Fibroblast of skin of back (primary cell): ENCODE measurements at regions not wholly inside any gene's neighbourhood (a gene's known extent, or its start where the extent isn't known, plus 50 kb on each side); places are given as distances from the start of the nearest gene placed in this dataset.

Experiments used
- DNase-seq: peaks from one replicate; pipeline ENCODE4 v3.0.0-alpha.2; 2013

DNA sequence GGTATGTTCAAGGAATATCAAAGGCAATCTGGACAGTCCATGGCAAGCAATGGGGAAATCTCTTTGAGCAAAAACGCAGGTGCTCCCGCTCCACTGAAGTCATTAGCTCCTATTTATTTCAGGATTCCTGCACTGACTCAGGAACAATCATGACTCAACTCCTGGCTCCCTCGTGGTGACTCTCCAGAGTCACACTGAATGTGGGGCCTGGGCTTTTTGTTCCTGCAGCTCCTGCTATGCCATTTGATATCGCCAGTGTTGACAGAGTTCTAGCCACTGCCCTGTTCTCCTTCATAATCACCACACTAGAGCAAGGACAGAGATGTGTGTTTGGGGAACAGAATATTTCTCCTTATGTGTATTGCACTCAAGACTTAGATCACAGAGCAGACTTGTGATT, 187.2 kb upstream of the ZNF462 start:
- DNase-seq, result no peak

DNA sequence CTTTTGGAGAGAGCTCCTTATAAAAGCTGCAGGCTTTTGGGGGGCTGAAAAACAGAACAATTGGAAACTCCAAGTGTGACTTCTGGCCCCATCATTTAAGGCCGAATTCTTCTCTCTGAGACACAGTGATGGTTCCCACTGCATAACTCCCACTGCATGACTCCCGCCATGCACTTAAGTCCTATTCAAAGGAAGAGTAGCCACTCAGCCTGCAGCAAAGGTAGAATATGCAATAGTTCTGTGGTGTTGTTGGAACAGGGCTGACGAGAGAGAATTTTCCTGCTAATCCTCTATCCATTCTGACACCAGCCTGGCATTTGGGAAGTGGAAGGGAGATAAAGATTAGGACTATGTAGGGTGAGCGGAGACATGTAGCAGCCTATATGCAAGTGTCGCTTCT, 185.6 kb upstream of the ZNF462 start:
- DNase-seq, result no peak

DNA sequence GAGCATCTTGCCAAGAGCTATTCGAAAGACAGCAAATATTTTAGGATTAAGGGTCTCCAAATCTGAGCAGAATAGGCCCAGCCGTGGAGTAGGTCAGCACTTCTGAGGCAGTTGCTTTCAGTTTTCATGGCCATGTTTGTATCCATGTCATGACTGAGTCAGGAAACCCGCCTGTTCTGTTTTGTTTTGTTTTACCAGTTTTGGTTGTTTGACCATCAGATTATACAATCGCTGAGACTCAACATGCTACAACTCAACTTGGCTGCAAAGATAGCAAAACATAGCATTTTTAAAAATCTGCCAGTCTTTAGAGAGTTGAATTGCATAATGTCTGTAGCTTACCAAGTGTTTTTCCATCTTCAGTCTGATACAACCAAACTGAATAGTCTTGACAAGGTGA, 185.1 kb upstream of the ZNF462 start:
- no peak for DNase-seq

DNA sequence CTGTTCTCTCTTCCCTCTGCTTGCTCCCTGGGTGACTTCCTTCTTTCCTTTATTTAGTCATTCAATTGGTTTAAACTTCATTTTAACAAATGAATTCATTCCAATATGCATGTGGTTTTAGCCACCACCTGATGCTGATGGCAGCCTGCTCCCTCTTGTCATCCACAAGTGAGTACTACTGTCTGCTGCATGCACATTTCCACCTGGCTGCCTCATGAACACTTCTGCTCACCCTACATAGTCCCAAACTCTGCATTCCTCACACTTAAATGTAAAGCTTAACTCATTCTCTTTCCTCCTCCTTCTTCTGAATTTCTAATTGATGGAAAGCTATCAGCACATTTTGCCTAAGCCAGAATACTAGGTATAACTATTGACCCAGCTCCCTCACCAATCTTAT, 184.7 kb upstream of the ZNF462 start:
- no peak for DNase-seq

DNA sequence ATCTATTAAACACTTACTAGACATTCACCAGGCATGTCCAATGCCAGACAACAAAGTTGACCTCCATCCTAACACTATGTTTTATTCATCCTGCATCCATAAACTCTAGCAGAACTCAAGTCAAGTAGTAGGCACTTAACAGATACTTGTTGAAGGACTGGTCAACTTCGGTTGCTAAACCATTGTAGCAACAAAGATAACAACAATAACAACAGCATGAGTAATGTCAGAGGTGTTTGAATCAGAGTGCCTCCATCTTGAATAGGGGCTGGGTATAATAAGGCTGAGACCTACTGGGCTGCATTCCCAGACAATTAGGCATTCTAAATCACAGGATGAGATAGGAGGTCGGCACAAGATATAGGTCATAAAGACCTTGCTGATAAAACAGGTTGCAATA, 180.5 kb upstream of the ZNF462 start:
- DNase-seq, result no peak

DNA sequence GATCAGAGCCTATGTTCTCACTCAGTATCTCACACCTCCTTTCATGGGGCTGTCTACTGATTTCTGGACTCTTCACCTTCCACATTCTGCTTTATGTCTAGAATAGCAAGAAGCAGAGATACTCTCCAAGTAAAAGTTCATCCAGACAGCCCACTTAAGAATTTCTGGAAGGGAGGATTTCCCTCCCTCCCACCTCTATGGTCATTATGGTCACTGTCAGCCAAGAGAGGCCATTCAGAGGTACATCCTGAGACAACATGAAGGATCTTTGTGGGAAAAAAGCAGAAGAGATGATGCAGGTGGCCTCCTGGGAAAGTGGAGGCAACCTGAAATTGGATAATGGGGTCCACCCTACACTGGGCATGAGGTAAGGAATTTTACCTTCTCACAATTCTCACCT, 179.5 kb upstream of the ZNF462 start:
- no peak for DNase-seq

DNA sequence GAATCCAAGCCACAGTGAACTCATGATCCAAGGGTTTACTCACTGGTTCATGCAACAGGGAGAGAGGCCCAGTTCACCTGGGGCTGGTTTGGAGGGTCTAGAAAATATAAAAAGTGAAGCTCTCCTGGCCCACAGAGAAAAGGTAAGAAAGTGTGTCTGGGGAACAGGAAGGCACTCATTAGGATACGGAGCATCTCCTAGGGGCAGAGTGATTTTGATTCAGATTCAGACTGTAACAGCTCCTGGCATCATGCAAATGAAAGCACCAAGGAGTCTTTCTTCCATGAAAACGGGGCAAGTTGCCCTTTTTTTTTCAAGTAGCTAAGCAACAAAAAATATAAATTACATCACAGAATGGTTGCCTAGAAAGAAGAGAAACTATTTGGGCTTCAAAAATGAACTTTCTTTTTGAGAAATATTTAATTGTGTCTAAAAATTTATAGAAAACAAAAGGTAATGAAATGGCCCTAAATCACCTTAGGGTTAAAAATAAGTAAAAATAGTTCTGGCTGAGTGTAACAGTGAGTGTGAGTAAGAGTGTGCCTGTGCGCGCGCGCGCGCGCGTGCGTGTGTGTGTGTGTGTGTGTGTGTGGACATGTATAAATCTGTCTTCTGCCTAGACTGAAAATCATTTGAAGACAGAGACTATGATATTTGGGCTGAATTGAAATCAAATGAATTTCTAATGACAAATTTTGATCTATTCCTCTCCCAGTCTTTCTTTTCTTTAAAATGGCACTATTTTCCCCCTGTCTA, 177.8 kb upstream of the ZNF462 start:
- no peak for DNase-seq

DNA sequence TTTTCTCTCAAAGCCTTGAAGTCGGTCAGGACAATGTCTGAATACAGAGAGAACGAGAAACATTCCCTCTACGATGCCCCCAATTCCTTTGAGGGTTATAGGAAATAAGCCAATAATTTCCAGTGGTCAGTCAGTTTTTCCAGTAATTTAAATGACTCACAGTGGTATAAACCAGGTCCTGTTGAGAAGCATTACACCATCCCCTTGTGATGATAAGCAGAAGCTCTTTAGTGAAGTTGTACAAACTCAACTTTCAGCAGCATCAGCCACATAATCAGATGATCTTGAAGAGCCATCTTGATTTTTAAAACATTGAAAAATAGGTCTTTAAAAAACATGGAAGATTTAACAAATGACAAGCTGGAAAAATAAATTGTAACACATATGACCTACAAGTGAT, 173.9 kb upstream of the ZNF462 start:
- DNase-seq, result no peak

DNA sequence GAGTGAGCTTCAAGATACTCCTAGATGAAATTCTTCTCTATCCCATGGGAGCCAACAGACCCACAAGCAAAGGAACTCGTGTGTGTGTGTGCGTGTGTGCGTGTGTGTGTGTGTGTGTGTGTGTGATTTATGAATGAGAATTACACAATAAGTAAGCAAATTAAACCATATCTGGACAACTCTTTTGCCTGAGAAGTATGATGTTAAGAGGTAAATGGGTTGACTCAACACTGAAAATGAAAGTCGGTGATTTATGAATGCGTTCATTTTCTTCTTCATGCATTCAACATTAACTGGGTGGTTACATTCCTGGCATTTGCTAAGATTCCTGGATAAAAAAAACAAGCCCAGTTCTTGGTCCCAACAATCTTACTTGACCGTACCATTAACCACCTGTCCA, 171.3 kb upstream of the ZNF462 start:
- no peak for DNase-seq

DNA sequence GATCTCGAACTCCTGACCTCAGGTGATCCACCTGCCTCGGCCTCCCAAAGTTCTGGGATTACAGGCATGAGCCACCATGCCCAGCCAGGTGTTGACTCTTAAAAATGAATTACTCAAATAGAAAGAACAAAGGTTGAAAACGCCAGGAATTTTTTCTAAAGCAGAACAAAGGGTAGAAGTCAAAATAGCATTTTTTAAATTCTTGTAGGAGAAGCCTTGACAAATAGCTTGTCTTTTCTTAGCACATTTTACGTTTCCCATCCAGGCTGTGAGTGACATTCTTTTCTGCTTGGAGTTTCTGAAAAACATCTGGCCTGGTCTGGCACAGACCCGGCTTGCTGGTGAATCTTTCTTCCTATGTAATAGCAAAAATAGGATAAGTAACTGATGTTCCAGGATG, 169.4 kb upstream of the ZNF462 start:
- DNase-seq, result no peak

DNA sequence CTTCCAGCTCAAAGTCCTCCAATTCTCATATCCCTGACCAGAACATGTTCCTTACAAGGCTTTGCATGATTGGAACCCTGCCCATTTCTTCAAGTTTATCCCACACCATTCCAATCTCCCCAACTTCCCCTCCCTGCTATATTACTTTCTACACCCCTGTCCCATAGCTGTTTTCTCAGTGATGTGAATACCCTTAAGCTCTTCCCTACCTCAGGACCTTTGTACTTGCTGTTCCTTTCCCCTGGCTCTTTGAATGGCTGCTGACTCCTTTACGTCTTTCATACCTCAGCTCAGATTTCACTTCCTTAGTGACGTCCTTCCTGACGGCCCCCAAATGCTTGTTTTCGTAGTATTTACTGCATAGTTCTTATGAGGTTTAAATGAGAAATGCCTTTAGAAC, 166.2 kb upstream of the ZNF462 start:
- no peak for DNase-seq

DNA sequence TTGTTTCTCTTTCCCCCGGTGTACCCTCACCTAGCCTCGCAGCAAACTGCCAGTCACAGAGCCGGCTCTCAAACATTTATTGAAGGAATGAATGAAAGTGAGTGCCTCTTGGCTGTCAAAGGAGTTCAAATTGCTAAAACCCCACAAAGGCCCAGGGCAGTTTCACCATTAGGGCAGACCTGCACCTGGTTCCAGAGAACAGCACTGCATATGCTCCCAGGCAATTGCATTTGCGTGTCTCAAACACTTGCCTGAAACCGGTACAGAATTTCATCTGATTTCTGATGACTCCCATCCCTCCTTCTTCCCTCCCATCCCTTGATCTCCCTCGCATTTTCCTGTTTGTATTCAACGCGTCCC, 165.6 kb upstream of the ZNF462 start:
- DNase-seq, result no peak

DNA sequence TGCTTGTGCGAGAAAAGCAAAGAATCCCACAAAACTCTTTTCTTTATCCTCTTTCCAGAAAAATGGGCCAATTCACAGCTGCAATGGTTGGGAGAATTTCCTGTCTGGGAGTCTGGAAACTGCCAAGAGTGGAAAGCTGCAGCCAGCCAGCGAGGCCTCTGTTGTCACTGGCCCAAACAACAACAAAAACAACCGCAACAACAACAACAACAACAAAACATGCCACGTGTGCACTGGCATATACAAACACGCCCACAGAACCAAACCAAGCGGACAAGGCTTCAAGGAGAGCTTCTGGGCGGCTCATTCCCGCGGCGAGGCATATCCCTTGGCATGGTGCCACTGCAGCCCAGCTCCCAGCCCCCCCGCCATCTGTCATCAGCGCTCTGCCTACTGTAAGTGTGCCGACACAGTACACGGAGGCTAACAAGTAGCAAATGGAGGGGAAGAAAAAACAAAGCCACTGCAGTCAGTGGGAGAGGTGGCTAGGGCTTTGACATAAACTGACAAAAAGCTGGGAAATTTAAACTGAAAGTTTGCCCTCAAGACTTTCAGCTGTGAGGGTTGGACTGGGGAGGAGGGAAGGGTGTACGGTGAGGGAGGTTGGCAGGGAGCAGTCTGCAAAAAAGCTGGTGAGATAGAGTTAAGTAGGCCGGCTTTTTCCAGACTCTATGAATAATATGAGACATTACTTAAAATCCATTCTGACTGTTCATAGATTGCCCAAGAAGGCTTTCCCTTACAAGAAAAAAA, 165.0 kb upstream of the ZNF462 start:
- DNase-seq, result peak; percentile 79

DNA sequence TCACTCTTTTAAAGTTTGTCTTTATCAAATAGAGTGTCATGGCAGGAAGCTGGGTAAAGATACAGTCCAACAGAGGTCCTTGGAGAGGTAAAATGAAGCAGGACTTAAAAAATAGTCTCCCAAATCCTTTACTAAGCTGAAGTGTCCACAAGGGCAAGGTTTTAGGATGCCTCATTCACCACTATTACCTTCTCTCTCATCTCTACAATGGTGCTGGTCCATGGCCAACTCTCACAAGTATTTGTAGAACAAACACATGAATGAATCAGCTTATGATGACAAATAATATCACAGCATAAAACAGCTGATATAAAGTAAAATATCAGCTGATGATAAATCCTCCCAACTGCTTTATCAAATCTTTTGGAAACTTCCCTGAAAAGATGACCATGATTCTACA, 162.3 kb upstream of the ZNF462 start:
- DNase-seq, result peak; percentile 64

DNA sequence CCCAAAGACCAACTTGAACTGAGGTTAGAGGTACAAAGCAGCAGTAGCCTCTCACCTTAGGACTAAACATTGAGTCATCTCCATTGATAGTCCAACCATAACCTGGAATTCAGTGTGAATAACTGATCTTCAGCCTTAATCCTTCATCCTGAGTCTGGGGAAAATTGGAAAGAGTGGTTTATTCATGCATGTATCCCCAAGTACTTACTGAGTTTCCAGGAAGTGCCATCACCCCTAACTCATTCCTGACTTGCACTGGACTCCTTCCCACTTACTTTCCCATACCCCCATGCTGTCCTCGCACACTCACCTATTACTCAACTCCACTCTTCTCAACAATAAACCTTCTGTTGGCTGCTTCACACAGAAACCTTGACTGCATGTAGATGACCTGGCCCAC, 161.4 kb upstream of the ZNF462 start:
- no peak for DNase-seq

DNA sequence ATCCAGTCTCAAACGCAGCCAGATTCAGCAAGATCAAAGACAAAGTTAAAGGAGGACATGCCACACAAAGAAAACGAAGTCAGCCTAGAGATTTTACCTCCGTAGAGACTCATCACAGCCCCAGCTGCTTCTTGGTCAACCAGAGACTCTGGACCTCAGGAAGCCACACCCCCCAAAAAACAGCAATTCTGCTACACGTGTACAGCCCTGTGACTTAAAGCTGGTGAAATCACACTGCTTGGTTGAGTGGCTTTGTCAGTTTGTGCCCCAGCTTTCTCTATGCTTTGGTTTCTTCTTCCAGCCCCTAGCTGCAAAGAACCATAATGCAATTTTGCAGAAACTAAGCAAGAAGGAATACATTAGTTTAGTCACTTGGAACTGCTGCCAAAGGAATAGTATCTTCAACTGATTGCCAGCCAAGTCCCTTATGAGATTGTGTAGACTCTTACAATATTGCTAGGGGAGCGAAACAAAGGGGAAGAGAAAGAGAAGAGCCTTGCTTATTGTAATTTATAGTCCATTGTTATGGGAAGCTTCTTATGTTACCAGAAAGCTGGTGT, 158.8 kb upstream of the ZNF462 start:
- DNase-seq, result no peak

DNA sequence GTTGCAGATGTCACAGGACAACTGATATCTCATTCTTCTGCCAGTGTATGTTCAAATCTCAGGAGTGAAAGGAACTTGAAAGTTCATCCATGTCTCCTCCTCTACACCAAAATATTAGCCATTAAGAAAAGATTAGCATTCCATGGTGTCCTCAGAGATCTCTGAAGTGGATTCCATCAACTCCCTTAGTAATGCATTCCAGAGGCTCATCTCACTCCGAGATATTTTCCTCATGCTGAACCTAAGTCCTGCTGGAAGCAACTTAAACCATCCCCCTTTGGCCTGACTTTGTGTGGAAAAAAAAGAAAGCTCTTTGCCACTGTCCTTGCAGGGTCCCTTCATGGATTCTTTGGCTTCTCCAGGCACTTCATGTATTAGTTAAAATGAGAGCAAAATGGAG, 155.7 kb upstream of the ZNF462 start:
- peak; percentile 70 for DNase-seq

DNA sequence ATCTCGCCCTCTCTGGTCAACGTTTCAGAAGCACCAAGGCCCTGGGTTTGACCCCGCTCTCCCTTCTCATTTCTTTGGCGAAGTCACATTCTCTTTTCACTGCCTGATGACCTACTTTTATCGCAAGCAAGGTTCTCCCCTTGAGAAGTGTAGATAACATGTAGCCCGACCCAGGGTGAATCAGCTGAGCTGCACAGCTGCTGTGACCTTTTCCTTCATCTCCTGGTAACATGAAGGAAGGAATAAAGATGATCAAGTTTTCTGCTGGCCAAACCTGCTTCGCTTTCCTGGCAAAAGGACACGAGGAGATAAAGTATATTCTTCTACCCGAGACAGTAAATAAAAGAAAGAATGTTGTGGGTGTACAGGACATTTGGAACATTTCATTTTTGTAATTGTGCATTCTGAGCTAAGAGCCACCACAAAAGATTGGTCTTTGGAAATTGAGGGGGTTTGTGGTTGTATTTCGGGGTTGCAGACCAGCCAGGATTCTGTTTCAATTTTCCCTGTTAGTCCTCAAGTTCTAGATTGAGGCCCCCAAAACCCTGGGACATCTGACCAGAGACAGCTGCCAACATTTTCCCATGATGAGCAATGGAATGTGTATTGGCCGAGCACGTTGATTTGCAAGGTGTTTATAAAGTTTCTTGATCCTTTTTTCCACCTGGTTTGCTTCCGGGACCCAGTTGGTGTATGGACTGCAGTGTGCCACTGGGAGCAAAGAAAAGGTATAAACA, 155.1 kb upstream of the ZNF462 start:
- DNase-seq, result no peak

DNA sequence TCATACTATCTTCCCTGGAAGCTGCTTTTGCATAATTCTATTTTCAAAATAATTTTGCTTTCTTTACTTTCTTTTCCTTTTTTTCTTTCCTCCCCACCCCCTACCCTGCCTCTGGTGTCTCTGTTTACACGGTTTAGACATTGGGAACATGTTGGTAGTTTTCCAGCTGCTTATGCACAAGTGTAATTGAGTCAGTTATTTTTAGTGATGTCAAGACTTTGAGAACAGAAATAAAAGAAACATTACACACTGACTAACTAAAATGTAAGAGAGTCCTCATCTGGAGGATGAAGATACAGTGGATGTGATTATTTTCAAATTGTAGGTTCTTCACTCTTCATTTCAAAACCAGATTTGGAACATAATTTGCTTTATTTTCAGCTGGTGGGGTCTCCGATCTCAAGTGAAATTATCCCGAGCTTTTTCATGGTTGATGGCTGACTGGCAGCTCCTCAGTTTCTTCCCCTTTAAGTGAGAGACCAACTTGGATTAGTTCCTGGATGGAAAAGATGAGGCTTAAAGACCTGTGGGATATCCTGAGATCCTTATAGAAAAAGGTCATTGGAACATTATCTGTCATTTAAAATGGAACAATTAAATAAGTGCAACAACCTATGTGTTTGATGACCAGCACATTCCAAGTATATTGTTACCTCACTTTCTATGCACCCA, 154.4 kb upstream of the ZNF462 start:
- no peak for DNase-seq

DNA sequence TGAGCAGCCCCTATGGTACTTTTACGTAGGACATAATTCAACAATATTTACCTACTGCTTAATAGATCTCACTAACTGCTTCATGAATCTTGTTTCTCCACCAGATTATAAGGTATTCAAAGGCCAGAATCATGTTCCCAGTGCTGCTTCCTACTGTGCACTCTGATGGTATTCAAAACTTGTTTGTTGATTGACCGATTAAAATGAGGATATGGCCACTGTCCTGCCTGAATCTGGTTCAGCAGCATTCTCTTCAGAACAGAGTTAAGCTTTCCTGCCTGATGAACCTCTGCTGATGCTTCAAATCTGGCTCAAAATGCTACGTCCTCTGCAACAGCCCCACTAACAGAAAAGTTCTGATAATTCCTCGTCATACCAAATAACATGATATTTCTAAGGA, 150.7 kb upstream of the ZNF462 start:
- no peak for DNase-seq

DNA sequence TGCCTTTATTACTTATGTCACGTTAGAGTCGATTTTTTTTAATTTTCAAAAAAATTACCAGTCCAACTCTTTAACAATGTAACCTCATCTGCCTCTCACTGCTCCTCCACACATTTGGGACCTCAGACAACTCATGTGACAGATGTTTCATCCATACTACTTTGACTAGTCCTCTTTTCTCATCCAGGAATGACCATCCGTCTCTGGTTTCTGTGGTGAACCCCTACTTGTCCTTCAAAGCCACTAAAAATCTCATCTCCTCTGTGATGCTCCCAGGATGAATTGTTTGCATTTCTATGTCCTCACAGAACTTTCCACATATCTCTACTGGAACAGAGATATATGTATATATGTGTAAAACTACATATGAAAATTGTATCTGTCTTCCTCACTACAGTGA, 149.8 kb upstream of the ZNF462 start:
- DNase-seq, result no peak

DNA sequence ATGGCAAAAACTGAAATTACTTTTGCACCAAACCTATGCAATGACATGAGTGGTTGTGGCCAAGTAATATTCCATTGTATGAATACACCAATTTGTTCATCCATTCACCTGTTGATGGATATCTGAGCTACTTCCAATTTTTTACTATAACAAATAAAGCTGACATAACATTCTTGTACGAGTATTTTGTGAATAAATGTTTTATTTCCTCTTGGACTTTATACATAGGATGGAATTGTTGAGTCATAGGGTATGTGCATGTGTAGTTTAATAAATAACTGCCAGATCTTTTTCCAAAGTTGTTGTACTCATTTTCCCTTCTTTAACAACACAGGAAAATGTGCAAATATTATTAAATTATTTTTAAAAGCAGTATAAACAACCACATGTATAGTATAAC, 146.1 kb upstream of the ZNF462 start:
- peak; percentile 36 for DNase-seq

DNA sequence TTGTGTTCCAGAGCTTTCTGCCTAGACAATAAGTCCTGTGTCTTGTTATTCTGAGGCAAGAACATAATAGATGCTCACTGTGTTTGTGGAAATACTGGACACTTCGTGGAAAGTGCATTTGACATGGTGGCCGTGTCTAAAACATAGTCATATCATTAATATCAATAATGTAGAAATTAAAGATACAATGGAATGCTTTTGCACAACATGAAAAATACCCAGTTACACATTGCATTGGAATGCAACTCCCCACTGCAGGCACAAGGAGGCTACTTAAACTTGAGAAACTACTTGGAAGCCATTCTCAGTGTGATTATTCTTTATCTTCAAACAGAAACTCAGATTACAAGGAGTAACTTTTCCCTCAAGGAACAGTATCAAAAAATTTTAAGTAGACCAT, 145.3 kb upstream of the ZNF462 start:
- DNase-seq, result peak; percentile 88
